ENCODE measurements at regions not wholly inside any gene's neighbourhood (a gene's known extent, or its start where the extent isn't known, plus 50 kb on each side); places are given as distances from the start of the nearest gene placed in this dataset.

DNA sequence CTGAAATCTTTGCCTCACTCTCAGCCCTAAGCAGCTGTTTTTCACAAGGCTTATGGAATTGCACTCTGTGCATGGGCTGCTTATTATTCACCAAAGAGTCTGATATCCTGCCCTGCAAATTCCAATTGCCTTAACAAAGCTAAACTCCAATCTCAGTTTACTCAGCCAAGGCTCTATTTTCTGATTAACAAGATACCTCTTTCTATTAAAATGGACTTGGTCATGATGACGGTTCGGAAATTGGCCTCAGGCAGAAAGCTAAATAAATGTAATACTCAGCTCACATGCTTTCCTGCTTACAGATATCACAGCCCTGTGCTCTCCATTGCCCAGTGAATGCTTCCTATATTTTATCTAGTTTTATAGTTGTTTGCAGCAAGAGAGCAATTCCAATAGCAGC is 1270.8 kb downstream of the PCDH9 start:
- TF ChIP-seq, protein P1, sequence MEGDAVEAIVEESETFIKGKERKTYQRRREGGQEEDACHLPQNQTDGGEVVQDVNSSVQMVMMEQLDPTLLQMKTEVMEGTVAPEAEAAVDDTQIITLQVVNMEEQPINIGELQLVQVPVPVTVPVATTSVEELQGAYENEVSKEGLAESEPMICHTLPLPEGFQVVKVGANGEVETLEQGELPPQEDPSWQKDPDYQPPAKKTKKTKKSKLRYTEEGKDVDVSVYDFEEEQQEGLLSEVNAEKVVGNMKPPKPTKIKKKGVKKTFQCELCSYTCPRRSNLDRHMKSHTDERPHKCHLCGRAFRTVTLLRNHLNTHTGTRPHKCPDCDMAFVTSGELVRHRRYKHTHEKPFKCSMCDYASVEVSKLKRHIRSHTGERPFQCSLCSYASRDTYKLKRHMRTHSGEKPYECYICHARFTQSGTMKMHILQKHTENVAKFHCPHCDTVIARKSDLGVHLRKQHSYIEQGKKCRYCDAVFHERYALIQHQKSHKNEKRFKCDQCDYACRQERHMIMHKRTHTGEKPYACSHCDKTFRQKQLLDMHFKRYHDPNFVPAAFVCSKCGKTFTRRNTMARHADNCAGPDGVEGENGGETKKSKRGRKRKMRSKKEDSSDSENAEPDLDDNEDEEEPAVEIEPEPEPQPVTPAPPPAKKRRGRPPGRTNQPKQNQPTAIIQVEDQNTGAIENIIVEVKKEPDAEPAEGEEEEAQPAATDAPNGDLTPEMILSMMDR (IDR thresholded peaks at IDR 0.05; ENCODE audit: low read length), result no peak
- TF ChIP-seq EZH2 (optimal IDR thresholded peaks at IDR 0.05; ENCODE audit: low read depth, low read length), result no peak
- no peak for TF ChIP-seq EZH2phosphoT487 (IDR thresholded peaks at IDR 0.05; ENCODE audit: low read length)

Measured in MM.1S (cell line).